ENCODE measurements at regions not wholly inside any gene's neighbourhood (a gene's known extent, or its start where the extent isn't known, plus 50 kb on each side); places are given as distances from the start of the nearest gene placed in this dataset.
"Not testable (repeated sequence)": the region's sequence is repeated elsewhere in the genome, so short reads cannot be mapped to it uniquely, and the experiment has no call there.

- intact Hi-C loops (cut with micrococcal nuclease), result no loop called here
Measured at GRCh38 chr2:234898534-234899053, 53.2 kb upstream of the SH3BP4 start.

GRCh38 chr2:234888442-234888841 lies 63.4 kb upstream of the SH3BP4 start:
- intact Hi-C loops (cut with micrococcal nuclease), result not testable (repeated sequence)

- intact Hi-C loops (cut with micrococcal nuclease), result no loop called here
Measured at GRCh38 chr2:234887195-234887594, 64.6 kb upstream of the SH3BP4 start.

GRCh38 chr2:234885886-234886285 lies 65.9 kb upstream of the SH3BP4 start:
- intact Hi-C loops (cut with micrococcal nuclease), result no loop called here

- intact Hi-C loops (cut with micrococcal nuclease), result no loop called here
Measured at GRCh38 chr2:234885118-234885517, 66.7 kb upstream of the SH3BP4 start.

- intact Hi-C loops (cut with micrococcal nuclease), result no loop called here
Measured at GRCh38 chr2:234884591-234884990, 67.2 kb upstream of the SH3BP4 start.

GRCh38 chr2:234881413-234882241 lies 70.2 kb upstream of the SH3BP4 start:
- intact Hi-C loops (cut with micrococcal nuclease), result no loop called here

GRCh38 chr2:234880551-234881211 lies 71.1 kb upstream of the SH3BP4 start:
- intact Hi-C loops (cut with micrococcal nuclease), result no loop called here

- intact Hi-C loops (cut with micrococcal nuclease), result no loop called here
Measured at GRCh38 chr2:234879671-234880455, 72.0 kb upstream of the SH3BP4 start.

- intact Hi-C loops (cut with micrococcal nuclease), result not testable (repeated sequence)
Measured at GRCh38 chr2:234876621-234877020, 75.2 kb upstream of the SH3BP4 start.

GRCh38 chr2:234874347-234875046 lies 77.3 kb upstream of the SH3BP4 start:
- intact Hi-C loops (cut with micrococcal nuclease), result no loop called here

GRCh38 chr2:234873828-234874173 lies 78.0 kb upstream of the SH3BP4 start:
- intact Hi-C loops (cut with micrococcal nuclease), result no loop called here

GRCh38 chr2:234873103-234873827 lies 78.6 kb upstream of the SH3BP4 start:
- intact Hi-C loops (cut with micrococcal nuclease), result no loop called here

- intact Hi-C loops (cut with micrococcal nuclease), result no loop called here
Measured at GRCh38 chr2:234869969-234870368, 81.8 kb upstream of the SH3BP4 start.

- intact Hi-C loops (cut with micrococcal nuclease), result no loop called here
Measured at GRCh38 chr2:234869164-234869563, 82.7 kb upstream of the SH3BP4 start.

- intact Hi-C loops (cut with micrococcal nuclease), result no loop called here
Measured at GRCh38 chr2:234867882-234868285, 83.9 kb upstream of the SH3BP4 start.

GRCh38 chr2:234865586-234865985 lies 86.2 kb upstream of the SH3BP4 start:
- intact Hi-C loops (cut with micrococcal nuclease), result no loop called here

GRCh38 chr2:234865040-234865439 lies 86.8 kb upstream of the SH3BP4 start:
- intact Hi-C loops (cut with micrococcal nuclease), result no loop called here

GRCh38 chr2:234864506-234864905 lies 87.3 kb upstream of the SH3BP4 start:
- intact Hi-C loops (cut with micrococcal nuclease), result no loop called here

GRCh38 chr2:234863043-234863934 lies 88.5 kb upstream of the SH3BP4 start:
- intact Hi-C loops (cut with micrococcal nuclease), result no loop called here
